ENCODE measurements at regions not wholly inside any gene's neighbourhood (a gene's known extent, or its start where the extent isn't known, plus 50 kb on each side); places are given as distances from the start of the nearest gene placed in this dataset.

DNA sequence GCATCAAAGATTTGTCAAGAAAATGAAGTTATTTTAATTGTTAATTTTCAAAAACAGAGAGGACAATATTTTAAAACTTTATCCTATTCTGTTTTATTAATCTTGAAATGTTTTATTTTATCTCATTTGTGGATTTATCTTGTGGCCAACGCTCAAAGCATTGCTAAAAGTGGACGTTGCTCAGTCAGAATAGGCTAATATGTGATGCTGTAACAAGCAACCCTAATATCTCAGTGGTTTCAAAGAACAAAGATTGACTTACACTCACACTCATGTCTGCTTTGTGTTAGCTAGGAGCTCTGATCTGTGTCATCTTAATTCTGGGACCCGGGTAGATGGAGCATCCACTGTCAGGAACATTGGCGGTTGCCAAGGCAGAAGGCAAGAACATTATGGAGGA, 86.0 kb upstream of the PLCL2 start:
- Mint-ChIP-seq H3K27me3 (ENCODE audit: low read depth) (no peaks in the 10 kb centered on the region), H3K4me3 (no peak overlapping the region), H3K36me3 (ENCODE audit: insufficient read depth) (no peaks in the 10 kb centered on the region), H3K9me3 (no peaks in the 10 kb centered on the region), H3K4me1 (ENCODE audit: low read depth) (peaks cover 41% of the 10 kb centered on the region)
- ATAC-seq = no peak
- no peak for DNase-seq

DNA sequence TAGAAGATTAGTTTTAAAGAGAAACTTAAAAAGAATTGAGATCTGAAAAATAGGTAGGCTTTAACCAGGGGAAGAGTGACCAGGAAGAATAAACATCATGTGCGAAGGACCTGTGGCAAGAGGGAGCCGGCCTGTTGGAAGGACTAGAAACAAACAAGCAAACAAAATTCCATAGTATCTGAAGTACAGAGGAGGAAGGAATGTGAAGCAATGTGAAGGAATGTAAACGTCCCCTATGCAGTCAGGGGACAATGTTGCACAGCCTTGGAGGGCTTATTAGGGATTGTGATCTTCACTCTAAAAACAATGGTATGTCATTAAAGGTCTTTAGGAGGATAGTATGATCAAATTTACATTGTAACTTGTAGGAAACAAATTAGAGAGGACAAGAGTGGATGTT, 84.4 kb upstream of the PLCL2 start:
- ATAC-seq = no peak
- H3K9me3 Mint-ChIP-seq = no peaks in the 10 kb centered on the region
- no peaks in the 10 kb centered on the region for H3K27me3 Mint-ChIP-seq (ENCODE audit: low read depth)
- no peaks in the 10 kb centered on the region for H3K36me3 Mint-ChIP-seq (ENCODE audit: insufficient read depth)
- no peak overlapping the region for H3K4me3 Mint-ChIP-seq
- peaks cover 41% of the 10 kb centered on the region for H3K4me1 Mint-ChIP-seq (ENCODE audit: low read depth)
- DNase-seq = no peak

DNA sequence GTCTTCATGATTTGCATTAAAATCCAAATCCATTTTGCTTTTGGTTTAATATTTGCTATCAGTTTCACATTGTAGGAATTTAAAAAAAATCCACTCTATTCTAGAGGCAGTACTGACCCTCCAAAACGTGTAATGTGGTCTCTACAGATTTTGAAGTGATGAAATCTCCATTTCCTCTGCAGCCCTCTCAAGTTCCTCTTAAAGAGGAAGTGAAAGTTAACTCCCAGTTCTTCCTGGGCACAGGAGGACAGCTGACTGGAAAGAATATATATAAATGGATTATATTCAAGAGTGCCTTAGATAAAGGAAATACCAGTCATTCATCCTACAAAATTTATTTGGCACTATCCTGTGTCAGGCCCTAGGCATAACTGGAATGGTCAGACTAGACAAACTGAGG, 83.5 kb upstream of the PLCL2 start:
- H3K4me1 Mint-ChIP-seq (ENCODE audit: low read depth) = peaks cover 41% of the 10 kb centered on the region
- no peaks in the 10 kb centered on the region for H3K36me3 Mint-ChIP-seq (ENCODE audit: insufficient read depth)
- H3K4me3 Mint-ChIP-seq = no peak overlapping the region
- H3K27me3 Mint-ChIP-seq (ENCODE audit: low read depth) = no peaks in the 10 kb centered on the region
- DNase-seq = no peak
- H3K9me3 Mint-ChIP-seq = no peaks in the 10 kb centered on the region
- no peak for ATAC-seq

DNA sequence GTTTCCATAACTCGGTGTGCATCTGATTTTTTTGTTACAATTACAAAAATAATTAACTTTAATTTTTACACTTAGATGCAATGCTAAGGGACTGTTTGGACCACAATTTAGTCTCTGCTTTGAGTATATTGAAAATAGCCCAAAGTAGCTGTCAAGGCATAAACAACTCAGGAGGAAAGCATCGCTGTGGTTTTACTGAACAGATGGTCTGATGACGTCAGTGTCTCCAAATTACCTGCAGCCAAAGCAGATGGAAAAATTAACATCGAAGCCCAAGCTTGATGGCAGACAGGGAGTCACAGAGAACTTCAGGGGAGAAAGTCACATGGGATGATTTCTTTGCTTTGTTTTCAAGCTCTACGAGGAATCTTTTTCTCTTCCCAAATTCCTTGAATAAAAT, 83.1 kb upstream of the PLCL2 start:
- no peaks in the 10 kb centered on the region for H3K36me3 Mint-ChIP-seq (ENCODE audit: insufficient read depth)
- DNase-seq (no peak), ATAC-seq (no peak)
- H3K4me1 Mint-ChIP-seq (ENCODE audit: low read depth) = peaks cover 37% of the 10 kb centered on the region
- no peaks in the 10 kb centered on the region for H3K27me3 Mint-ChIP-seq (ENCODE audit: low read depth)
- no peaks in the 10 kb centered on the region for H3K9me3 Mint-ChIP-seq
- no peak overlapping the region for H3K4me3 Mint-ChIP-seq

DNA sequence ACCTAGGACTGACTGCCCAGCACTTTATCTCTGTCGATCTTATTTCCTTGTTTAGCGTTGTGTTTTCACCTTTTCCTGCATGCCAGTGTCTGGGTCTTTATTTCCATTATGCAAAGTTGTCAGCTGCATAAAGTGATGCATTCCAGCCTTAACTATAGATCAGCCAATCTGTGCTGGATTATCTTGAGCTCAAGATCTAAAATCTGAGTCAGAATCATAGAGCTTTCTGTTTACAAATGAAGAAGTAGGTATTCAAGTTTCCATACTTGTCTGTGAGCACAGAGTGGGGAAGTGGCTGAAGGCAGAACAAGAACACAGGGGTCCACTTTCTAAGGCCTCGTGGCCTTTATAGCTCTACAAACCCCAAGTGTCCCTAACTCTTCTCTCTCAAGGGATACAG, 82.4 kb upstream of the PLCL2 start:
- H3K9me3 Mint-ChIP-seq = no peaks in the 10 kb centered on the region
- H3K27me3 Mint-ChIP-seq (ENCODE audit: low read depth) = no peaks in the 10 kb centered on the region
- DNase-seq (no peak), ATAC-seq (peak; percentile 25 to 69)
- no peak overlapping the region for H3K4me3 Mint-ChIP-seq
- peaks cover 30% of the 10 kb centered on the region for H3K4me1 Mint-ChIP-seq (ENCODE audit: low read depth)
- H3K36me3 Mint-ChIP-seq (ENCODE audit: insufficient read depth) = no peaks in the 10 kb centered on the region

DNA sequence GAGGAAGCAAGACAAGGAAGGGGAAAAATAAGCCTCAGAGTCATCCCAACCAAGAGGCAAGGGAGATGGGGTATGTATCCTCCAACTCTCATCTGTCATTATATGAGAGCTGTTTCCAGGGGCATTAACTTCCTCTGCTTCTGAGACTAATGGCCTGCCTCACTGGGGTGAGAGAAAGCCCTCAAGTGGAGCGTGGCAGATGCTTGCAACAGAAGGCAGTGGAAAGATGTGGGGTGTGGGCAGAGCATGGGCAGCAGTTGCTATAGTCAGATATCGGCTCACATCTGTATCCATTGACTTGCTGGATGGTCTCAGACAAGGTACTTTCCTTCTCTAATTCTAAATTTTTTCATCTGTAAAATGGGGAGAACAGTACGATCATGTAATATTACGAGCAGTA, 81.7 kb upstream of the PLCL2 start:
- Mint-ChIP-seq H3K4me3 (no peak overlapping the region), H3K4me1 (ENCODE audit: low read depth) (peaks cover 28% of the 10 kb centered on the region), H3K36me3 (ENCODE audit: insufficient read depth) (no peaks in the 10 kb centered on the region), H3K27me3 (ENCODE audit: low read depth) (no peaks in the 10 kb centered on the region), H3K9me3 (no peaks in the 10 kb centered on the region)
- DNase-seq = no peak
- no peak for ATAC-seq

DNA sequence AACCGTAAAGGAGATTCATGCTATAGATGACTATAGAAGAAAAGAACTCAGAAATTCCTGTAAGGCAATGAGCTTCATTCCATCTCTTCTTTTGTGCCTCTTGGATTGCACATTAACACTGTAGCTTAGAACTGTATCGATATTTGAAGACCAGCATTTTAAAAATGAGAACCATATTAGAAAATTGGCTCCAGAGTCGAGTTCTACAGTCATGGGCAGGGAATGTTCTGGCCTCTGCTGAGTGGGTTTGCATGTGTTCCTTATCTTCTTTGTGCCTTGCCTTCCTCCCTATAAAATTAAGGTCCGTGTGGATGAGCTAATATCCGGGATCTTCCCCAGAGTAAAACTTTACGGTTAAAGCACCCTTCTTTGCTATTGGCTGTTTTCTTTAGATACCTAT, 77.4 kb upstream of the PLCL2 start:
- H3K4me1 Mint-ChIP-seq (ENCODE audit: low read depth) = peaks cover 29% of the 10 kb centered on the region
- no peaks in the 10 kb centered on the region for H3K27me3 Mint-ChIP-seq (ENCODE audit: low read depth)
- H3K36me3 Mint-ChIP-seq (ENCODE audit: insufficient read depth) = no peaks in the 10 kb centered on the region
- DNase-seq (no peak), ATAC-seq (no peak)
- no peak overlapping the region for H3K4me3 Mint-ChIP-seq
- no peaks in the 10 kb centered on the region for H3K9me3 Mint-ChIP-seq

DNA sequence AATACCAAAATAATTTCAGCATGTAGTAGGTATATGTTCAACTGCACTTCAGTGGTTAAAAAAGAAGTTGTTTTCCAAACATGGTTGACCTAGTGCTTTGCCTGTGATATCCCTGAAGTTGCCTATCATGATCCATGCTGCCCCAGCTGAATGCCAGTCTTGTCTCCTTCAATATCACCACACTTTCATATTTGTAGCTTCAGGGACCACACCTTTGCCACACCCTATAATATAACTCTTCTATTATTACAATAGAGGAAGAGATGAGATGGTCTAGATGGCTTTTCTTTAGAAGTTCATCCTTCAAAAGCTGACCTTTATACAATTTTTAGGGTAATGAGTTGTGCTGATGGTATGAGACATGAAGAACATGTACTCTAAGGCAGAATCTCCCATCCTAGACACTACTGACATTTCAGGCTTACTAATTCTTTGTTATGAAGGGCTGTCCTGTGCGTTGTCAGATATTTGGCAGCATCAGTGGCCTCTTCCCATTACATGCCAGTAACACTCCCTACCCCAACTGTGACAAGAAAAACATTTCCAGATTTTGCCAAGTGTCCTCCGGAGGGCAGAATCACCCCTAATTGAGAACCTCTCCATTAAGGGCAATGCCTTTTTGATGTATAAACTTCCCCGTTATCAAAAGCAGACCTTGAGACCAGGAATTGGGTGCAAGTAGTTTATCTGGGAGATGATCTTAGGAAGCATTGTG, 76.2 kb upstream of the PLCL2 start:
- ATAC-seq (no peak), DNase-seq (no peak)
- Mint-ChIP-seq H3K4me3 (no peak overlapping the region), H3K36me3 (ENCODE audit: insufficient read depth) (no peaks in the 10 kb centered on the region), H3K9me3 (no peaks in the 10 kb centered on the region), H3K4me1 (ENCODE audit: low read depth) (peaks cover 27% of the 10 kb centered on the region), H3K27me3 (ENCODE audit: low read depth) (no peaks in the 10 kb centered on the region)

DNA sequence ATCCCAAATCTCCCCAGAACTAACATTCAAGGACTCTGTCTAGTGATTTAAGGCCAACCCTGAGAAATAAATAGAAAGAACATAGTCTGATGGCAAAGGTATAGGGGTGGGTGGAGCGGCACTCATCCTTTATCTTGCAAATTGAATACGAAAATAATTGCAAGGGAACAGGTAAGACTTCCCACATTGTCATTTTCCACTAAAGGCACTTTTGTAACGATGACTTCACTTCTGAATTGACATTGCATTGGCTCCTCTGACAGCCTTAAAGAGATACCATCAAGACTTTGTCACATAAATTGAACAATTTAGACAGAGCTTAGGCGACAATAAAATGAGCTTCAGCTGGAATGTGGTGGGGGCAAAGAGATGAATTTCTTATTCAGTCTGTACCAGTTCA, 75.3 kb upstream of the PLCL2 start:
- Mint-ChIP-seq H3K4me3 (no peak overlapping the region), H3K4me1 (ENCODE audit: low read depth) (peaks cover 27% of the 10 kb centered on the region)

DNA sequence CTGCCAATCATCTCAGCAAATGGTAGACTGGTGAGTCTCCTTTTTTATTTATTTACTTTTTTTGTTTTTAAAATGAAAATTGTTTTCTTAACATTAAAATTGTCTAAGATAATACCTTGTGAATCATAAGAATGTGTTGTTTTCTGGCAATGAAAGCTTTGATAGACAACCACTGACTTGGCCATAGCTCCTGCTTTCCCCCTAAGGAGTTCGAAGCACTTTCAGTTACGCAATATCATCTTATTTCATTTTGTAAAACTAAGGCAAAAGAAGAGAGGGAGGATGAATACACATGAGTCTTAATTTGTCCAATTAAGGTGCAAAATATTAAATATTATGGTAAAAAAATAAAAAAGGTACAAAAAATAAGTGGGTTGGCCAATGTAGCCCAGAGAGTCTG, 74.8 kb upstream of the PLCL2 start:
- ATAC-seq = no peak
- peaks cover 27% of the 10 kb centered on the region for H3K4me1 Mint-ChIP-seq (ENCODE audit: low read depth)
- no peak for DNase-seq
- no peak overlapping the region for H3K4me3 Mint-ChIP-seq
- no peaks in the 10 kb centered on the region for H3K36me3 Mint-ChIP-seq (ENCODE audit: insufficient read depth)
- H3K9me3 Mint-ChIP-seq = no peaks in the 10 kb centered on the region
- no peaks in the 10 kb centered on the region for H3K27me3 Mint-ChIP-seq (ENCODE audit: low read depth)

More for the DNA sequence above, 75.3 kb upstream of the PLCL2 start:
- H3K27me3 Mint-ChIP-seq (ENCODE audit: low read depth) = no peaks in the 10 kb centered on the region
- no peaks in the 10 kb centered on the region for H3K9me3 Mint-ChIP-seq
- no peaks in the 10 kb centered on the region for H3K36me3 Mint-ChIP-seq (ENCODE audit: insufficient read depth)
- DNase-seq (no peak), ATAC-seq (no peak)

DNA sequence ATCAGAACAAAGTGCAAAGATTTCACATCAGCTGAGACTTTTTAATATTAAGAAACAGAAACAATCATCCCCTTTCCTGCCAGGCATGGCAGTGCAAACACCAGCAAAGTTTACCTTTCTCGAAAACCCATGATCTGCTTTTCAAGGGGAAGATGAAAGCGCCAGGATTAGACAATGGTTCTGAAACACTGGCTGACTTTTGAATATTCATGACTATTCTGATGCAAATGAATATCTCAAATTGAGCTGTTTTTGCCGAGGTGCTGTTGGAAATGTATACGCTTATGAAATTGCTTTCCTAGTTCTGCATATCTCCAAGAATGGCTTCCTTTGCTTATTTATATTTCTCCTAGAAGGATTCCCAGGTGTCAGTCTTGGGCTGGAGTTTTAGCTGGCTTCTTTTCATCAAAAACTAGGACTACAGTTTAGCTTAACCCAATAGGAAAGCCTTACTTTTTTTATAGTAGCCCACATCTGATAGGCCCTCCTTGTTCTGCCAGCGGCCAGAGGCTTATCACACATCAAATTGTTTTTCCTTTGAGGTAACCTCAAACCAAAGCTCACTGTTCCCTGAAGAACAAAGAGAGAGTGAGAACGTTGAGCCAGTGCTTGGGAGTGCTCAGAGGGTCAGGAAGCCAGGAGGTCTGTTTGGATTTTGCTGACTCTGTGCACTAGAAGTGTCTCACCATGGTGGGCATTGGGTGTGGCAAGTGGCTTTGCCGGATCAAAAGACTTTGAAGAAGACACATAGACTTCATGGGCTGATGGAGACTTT, 74.0 kb upstream of the PLCL2 start:
- Mint-ChIP-seq H3K36me3 (ENCODE audit: insufficient read depth) (no peaks in the 10 kb centered on the region), H3K4me3 (no peak overlapping the region)

DNA sequence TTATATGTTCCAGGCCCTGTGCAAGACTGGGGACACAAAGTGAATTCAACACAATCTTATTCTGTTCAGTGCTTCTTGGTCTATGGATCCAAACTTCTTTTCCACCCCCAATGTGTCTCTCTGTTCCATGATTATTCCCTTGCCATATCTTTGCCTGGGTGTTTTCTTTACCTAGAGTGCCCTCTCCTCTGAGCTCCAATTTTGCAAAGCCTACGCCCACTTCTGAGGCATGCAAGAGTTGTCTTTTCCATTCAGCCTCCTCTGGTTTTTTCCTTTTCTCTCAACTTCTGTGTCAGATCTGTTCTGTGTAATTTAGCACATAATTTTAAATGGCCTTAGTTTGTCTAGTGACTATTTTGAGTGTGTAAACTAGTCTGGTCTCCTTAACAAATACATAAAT, 72.8 kb upstream of the PLCL2 start:
- Mint-ChIP-seq H3K36me3 (ENCODE audit: insufficient read depth) (no peaks in the 10 kb centered on the region), H3K4me3 (no peak overlapping the region), H3K27me3 (ENCODE audit: low read depth) (no peaks in the 10 kb centered on the region), H3K9me3 (no peaks in the 10 kb centered on the region), H3K4me1 (ENCODE audit: low read depth) (peaks cover 27% of the 10 kb centered on the region)
- no peak for DNase-seq
- ATAC-seq = no peak

More for the DNA sequence above, 74.0 kb upstream of the PLCL2 start:
- ATAC-seq = no peak
- DNase-seq = no peak
- Mint-ChIP-seq H3K9me3 (no peaks in the 10 kb centered on the region), H3K4me1 (ENCODE audit: low read depth) (peaks cover 27% of the 10 kb centered on the region), H3K27me3 (ENCODE audit: low read depth) (no peaks in the 10 kb centered on the region)

DNA sequence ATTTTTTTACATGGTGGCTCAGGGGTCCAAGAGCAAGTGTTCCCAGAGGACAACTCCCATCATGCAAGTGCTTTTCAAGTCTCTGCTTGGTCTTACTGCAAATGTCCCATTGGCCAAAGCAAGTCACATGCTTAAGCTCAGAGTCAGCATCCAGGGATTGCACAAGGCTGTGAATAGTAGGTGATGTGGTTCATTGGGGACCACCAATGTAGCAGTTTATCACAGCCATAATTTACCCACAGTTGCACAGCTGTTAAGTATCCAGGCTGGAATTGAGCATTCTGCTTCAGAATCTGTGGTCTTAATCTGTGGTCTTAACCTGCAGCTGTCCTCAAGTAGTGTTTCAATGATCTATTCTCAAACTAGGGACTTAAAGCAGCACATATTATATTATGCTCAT, 71.4 kb upstream of the PLCL2 start:
- Mint-ChIP-seq H3K4me1 (ENCODE audit: low read depth) (peaks cover 27% of the 10 kb centered on the region), H3K27me3 (ENCODE audit: low read depth) (no peaks in the 10 kb centered on the region), H3K4me3 (no peak overlapping the region), H3K9me3 (peaks cover 2% of the 10 kb centered on the region), H3K36me3 (ENCODE audit: insufficient read depth) (no peaks in the 10 kb centered on the region)
- ATAC-seq (no peak), DNase-seq (no peak)

DNA sequence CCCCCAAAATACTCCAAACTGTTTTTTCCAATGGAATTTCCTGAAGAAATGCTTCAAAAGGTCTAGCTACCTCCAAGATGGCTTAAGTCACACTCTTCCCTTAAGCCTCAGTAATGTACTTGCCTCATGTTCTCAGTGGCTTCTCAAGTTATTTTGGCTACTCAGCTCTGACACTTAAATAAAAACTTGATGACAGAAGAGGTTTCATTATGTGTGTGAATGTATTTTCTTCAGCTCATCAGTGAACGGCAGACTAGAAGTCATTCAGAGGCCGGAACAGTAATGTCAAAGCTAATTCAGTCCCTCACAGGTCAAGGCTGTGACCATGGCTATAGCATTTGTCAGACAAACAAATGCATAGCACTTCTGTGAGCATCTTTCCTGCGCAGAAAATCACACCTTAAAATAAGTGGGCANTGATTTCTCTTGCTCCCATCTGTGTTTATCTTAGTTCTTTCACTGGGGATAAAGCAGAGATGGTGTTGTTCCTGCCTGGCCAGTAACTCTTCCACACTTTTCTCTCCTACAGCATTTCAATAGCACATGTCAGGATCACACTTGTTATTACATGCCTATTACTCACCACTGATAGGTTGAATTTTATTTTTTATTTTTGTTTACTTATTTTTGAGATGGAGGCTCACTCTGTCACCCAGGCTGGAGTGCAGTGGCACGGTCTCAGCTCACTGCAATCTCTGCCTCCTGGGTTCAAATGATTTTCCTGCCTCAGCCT, 68.5 kb upstream of the PLCL2 start:
- Mint-ChIP-seq H3K9me3 (peaks cover 8% of the 10 kb centered on the region), H3K27me3 (ENCODE audit: low read depth) (no peaks in the 10 kb centered on the region), H3K4me1 (ENCODE audit: low read depth) (peaks cover 13% of the 10 kb centered on the region), H3K4me3 (no peak overlapping the region), H3K36me3 (ENCODE audit: insufficient read depth) (no peaks in the 10 kb centered on the region)
- no peak for DNase-seq
- peak in 1 of 2 donors; percentile 52 for ATAC-seq

DNA sequence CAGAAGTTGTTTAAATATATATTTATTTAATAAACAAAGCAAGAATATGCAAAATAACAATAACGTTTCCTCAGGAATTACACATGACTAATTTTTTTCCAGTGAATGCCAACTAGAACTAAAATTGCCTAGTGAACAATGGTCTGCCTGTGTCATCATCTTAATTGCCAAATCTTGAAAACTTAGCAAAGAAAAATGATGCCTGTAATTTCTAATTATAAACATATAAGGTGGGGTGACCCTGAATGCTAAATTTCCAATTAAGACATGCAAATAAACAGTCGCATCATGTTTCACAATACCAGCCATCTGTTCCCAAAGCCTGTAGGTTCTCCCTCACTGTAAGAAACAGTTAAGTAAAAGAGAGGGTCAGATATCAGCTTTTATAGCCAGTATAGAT, 67.6 kb upstream of the PLCL2 start:
- no peak for ATAC-seq
- Mint-ChIP-seq H3K4me1 (ENCODE audit: low read depth) (peaks cover 7% of the 10 kb centered on the region), H3K27me3 (ENCODE audit: low read depth) (no peaks in the 10 kb centered on the region), H3K9me3 (peaks cover 8% of the 10 kb centered on the region), H3K4me3 (no peak overlapping the region), H3K36me3 (ENCODE audit: insufficient read depth) (no peaks in the 10 kb centered on the region)
- no peak for DNase-seq
